GM11168 (cell line): ENCODE measurements at regions not wholly inside any gene's neighbourhood (a gene's known extent, or its start where the extent isn't known, plus 50 kb on each side); places are given as distances from the start of the nearest gene placed in this dataset.
"Not testable (repeated sequence)": the region's sequence is repeated elsewhere in the genome, so short reads cannot be mapped to it uniquely, and the experiment has no call there.

Experiments used
- in situ Hi-C: fragments of 300-500 bp; cut with MboI; formaldehyde crosslinking; loops from one replicate; pipeline ENCODE4 v1.12.0; 2022; ENCODE audit warnings: low sequenced_read_pairs; ENCODE audit not compliant: unreplicated experiment

DNA sequence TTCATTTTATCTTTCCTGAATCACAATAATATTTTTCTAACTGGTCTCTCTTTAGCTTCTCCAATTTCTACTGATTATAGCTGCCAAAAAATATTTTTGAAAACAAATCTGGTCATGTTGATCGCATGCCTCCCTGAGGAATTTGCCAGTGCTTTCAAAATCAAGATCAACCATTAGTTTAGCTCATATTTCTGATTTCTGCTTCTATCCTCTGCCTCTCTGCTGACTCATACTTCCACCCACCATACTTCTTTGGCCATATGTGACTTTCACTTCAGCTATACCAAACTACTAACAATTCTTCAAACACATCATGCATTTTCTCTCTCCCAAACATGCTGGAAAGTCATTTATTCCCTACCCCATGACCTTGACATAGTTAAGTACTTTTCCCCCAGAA lies 636.5 kb downstream of the TLE1 start:
- in situ Hi-C loops, result no loop called here

- in situ Hi-C loops, result no loop called here
These were observed 642.1 kb downstream of the TLE1 start for GRCh38 chr9:81047280-81047679.

GRCh38 chr9:81045658-81046057 lies 643.7 kb downstream of the TLE1 start:
- in situ Hi-C loops, result no loop called here

DNA sequence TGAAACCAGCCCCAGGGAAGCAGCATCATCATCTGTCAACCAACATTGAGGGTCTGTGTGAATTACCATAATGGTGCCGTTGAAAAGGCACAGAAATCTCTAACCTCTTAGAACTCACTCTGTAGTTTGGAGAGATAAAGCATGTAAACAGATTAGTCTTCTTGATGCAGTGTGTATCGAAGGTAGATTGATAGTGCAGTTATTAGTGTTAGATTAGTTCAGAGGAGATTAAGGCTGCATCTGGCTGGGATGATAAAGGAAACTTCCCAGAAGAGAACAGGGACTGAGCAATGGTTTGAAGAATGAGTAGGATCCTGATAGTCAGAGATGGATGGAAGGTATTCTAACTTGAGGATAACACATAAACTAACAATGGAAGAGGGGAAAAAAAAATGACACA lies 651.5 kb downstream of the TLE1 start:
- in situ Hi-C loops, result no loop called here

- in situ Hi-C loops, result no loop called here
These were observed 653.7 kb downstream of the TLE1 start for GRCh38 chr9:81035601-81036000.

- in situ Hi-C loops, result no loop called here
These were observed 654.2 kb downstream of the TLE1 start for GRCh38 chr9:81035171-81035570.

- in situ Hi-C loops, result no loop called here
These were observed 656.5 kb downstream of the TLE1 start for GRCh38 chr9:81032831-81033230.

GRCh38 chr9:81032030-81032572 lies 657.2 kb downstream of the TLE1 start:
- in situ Hi-C loops, result no loop called here

DNA sequence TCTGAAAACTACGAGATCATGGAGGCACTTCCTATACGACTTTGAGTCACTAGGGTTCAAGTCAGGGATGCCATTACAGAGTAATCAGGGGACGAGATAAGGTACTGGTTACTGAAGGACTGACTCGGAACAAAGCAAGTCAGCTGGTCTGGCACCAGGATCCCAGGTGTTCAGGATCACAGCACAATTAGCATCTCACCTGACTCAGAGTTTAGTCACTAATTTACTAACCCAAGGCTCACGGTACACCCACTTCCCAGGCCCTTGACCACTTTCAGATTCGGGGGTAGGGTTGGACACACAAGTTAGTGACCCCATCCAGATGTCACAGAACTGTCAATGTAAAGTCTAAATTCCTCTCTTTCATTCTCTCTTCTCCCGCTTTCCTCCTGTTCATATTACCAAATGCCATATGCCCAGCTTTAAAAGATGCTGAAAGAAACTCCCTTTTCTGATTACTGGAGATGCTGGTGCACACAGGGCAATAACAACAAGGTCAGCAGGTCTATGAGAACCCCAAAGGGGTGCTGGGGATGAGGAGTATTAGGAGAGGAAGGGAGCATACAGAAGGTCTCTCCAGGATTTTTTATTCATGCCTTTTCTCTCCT lies 657.8 kb downstream of the TLE1 start:
- in situ Hi-C loops, result no loop called here

- in situ Hi-C loops, result no loop called here
These were observed 659.3 kb downstream of the TLE1 start for GRCh38 chr9:81030027-81030426.

GRCh38 chr9:81028504-81028903 lies 660.8 kb downstream of the TLE1 start:
- in situ Hi-C loops, result no loop called here

DNA sequence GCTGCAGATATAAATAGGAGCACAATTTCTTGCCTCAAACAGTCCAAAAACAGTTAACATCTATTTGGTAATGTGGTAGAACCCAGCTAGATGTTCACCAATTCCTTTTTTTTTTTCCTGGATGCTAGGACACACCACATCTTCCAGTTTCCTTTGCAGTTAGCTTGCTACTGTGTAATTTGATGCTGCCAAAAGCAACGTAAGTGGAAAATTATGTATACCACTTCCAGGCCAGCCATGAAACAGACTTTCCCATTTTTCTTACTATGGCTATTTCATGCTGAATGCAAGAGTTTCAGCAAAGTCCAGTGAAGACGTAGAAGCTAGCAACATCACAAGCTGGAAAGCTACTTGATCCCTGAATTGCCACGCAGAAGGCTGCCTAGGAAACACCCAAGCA lies 667.2 kb downstream of the TLE1 start:
- in situ Hi-C loops, result no loop called here

GRCh38 chr9:81014945-81015344 lies 674.4 kb downstream of the TLE1 start:
- in situ Hi-C loops, result not testable (repeated sequence)

DNA sequence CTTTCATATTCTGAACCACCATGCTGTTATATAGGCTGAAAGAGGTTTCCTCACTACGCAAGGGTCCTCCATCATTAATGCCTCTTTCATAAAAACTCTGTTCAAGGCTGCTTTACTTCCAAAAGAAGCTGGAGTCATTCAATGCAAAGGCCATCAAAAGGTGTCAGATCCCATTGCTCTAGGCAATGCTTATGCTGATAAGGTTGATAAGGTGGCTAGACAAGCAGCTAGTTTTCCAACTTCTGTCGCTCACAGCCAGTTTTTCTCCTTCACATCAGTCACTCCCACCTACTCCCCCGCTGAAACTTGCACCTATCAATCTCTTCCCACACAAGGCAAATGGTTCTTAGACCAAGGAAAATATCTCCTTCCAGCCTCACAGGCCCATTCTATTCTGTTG lies 676.2 kb downstream of the TLE1 start:
- in situ Hi-C loops, result not testable (repeated sequence)

DNA sequence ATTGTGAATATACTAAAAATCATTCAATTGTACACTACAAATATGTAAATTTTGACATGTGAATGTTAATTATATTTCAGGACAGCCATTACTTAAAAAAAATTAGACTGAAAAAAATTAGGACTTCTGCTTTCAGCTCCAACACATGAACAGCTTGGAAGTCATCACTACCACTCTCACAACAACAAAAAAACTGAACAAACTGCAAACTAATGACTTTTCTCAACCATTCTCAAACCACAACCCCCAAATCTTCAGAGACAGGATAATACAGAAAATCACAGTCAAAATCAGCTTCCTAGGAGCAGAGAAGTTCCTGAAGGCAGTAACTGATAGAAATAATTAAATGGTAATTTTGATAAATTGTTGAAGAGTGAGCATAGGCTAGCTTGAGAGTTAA lies 686.4 kb downstream of the TLE1 start:
- in situ Hi-C loops, result no loop called here

DNA sequence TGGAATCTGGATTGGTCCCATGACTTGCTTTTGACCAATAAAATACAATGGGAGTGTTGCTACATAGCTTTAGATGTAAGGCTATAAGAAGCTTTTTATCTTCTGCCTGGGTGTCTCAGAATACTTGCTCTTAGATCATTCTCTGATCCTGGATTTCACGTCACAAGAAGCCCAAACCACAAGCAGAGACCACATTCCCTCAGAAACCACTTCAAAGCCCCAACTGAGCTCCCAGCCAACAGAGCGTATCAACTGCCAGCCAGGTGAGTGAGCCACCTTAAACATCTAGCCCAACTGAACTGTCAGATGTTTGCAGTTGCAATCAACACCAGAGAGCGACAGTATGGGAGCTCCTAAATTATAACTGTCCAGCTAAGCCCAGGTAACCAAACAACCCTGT lies 687.1 kb downstream of the TLE1 start:
- in situ Hi-C loops, result no loop called here

DNA sequence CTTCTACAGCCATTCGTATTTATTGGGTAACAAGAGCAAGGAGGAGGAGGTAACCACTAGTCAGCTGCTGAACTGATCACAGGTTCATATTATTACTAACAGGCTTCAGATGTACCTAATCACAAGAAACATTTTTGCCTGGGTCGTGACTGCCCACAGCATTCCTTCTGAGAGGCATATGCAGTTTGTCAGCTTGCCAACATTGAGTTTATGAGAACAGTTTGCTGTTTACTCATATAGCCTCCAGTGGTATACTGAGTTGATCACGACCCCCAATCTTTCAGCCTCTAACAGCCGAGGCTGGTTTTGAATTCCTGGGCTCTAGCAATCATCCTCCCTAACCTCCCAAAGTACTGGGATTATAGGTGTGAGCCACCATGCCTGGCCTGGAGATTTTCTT lies 693.6 kb downstream of the TLE1 start:
- in situ Hi-C loops, result no loop called here

DNA sequence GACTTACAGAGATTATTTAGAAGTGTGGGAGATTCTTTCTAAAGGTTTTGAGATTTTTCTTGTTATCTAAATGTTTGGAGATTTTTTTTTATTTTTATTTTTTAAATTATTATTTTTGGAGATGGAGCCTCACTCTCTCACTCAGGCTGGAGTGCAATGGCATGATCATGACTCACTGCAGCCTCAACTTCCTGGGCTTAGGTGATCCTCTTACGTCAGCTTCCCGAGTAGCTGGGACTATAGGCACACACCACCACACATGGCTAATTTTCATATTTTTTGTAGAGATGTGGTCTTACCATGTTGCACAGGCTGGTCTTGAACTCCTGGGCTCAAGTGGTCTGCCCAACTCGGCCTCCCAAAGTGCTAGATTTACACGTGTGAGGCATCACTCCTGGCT lies 694.5 kb downstream of the TLE1 start:
- in situ Hi-C loops, result no loop called here

GRCh38 chr9:80985595-80985994 lies 703.8 kb downstream of the TLE1 start:
- in situ Hi-C loops, result not testable (repeated sequence)

- in situ Hi-C loops, result no loop called here
These were observed 712.9 kb downstream of the TLE1 start for GRCh38 chr9:80976403-80976802.

GRCh38 chr9:80970377-80970776 lies 719.0 kb downstream of the TLE1 start:
- in situ Hi-C loops, result not testable (repeated sequence)

DNA sequence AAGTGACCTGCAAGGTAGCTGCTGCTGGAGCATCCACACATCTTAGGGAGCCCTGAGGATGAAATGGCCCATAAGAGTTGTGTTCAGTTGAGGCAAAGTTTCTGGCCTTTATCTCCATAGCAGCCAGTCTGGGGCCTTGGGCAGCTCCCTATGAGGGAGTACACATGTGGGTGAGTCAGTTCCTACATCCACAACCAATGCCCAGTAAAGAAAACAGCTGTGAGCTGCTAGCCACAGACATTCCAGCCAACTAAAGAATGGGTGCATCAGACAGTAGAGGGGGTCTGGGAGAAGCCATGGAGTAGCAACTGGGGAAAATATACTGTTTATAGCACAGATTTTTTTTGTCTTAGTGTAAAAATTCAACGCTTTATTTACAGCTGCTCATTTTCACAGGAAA lies 720.7 kb downstream of the TLE1 start:
- in situ Hi-C loops, result no loop called here

DNA sequence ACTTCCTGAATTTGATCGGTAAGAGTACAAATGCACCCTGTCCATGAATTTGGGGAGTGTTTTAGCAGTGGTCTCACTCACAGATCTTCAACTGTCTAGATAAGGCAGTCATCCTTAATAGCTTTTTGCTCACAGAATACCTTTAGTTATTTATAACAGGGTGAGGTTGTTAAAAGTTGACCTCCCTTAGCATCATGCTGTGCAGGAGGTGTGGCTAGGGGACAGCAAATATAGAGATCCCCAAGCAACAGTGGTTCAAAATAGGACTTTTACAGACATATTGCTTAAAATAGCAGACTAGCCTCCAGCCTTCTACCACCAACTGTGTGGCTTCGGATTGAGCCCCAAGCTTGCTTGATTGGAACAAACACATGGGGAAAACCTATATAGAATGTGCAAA lies 724.4 kb downstream of the TLE1 start:
- in situ Hi-C loops, result no loop called here
